Right cardiac atrium (tissue), 5 donors: ENCODE measurements at regions not wholly inside any gene's neighbourhood (a gene's known extent, or its start where the extent isn't known, plus 50 kb on each side); places are given as distances from the start of the nearest gene placed in this dataset.

ENCODE experiments used
- ATAC-seq, 2 donors: fragments of 200-7000 bp; cut with Tn5 transposase; one replicate each; pipeline versions ENCODE4 v1.8.0 to v1.9.1; 2020; ENCODE audit warnings: moderate library complexity in 2 of 2, mild to moderate bottlenecking in 1 of 2
- DNase-seq, 3 donors: peaks; one replicate each; pipeline ENCODE4 v3.0.0-alpha.2; 2020
- H3K27ac ChIP-seq: one replicate; pipeline ENCODE4 v1.5.1; 2013; ENCODE audit warnings: mild to moderate bottlenecking, low read length, control low read depth, moderate library complexity
- H3K27me3 ChIP-seq: one replicate; pipeline ENCODE4 v1.6.1; 2013; ENCODE audit not compliant: control insufficient read depth, insufficient read depth
- H3K4me1 ChIP-seq: one replicate; pipeline ENCODE4 v1.6.1; 2013; ENCODE audit warnings: low read length; ENCODE audit not compliant: control insufficient read depth, insufficient read depth
- H3K4me3 ChIP-seq: one replicate; pipeline ENCODE4 v1.5.1; 2013; ENCODE audit warnings: low read length, control low read depth
- H3K9me3 ChIP-seq: one replicate; pipeline ENCODE4 v1.6.1; 2013; ENCODE audit warnings: low read length; ENCODE audit not compliant: control insufficient read depth
- WGBS: extraction: QIAGEN DNeasy Blood & Tissue Kit; methylation state at CpG from one replicate; pipeline ENCODE4 v1.1.7; 2013; 5-methylcytosine and 5-hydroxymethylcytosine counted together
- intact Hi-C, 4 donors: fragments of 100-400 bp; cut with DNase I; formaldehyde crosslinking; loops; one replicate each; pipeline versions ENCODE4 v1.11.0 to v1.14.0; 2022 to 2023
- donor health status: healthy with polysubstance abuse.
- donor health status: DM: no; HTN: yes; CAD: no.
- donor health status: DM: no; HTN: no; CAD: no.
- donor health status: DM: no; HTN: yes; CAD: no; lungs with severe emphysema.
- donor health status: DM: yes; HTN: yes; CAD: no.

DNA sequence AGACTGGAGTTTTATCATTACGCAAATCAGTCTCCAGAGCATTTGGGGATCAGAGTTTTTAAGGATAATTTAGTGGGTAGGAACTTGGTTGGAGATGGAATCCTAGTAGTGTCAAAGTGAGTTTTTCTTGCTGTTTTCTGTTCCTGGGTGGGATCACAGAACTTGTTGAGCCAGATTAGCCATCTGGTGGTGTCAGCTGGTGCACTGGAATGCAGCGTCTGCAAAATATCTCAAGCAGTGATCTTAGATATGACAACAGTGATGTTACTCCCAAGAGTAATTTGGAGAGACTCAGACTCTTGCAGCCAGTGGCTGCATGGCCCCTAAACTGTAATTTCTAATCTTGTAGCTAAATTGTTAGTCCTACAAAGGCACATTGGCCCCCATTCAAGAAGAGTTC is 1257.8 kb downstream of the MAT2B start:
- Histone ChIP-seq H3K4me3 (no peak overlapping the region), H3K4me1 (no peaks in the 10 kb centered on the region), H3K27me3 (no peaks in the 10 kb centered on the region), H3K9me3 (no peaks in the 10 kb centered on the region), H3K27ac (no peak overlapping the region)
- intact Hi-C loops: no loop called here
- DNase-seq (no peak), ATAC-seq (no peak)
- 69% methylated on average over 2 of the region's 2 CpGs for WGBS

GRCh38 chr5:164772122-164772521 is 1266.7 kb downstream of the MAT2B start:
- no peak for ATAC-seq
- no peak overlapping the region for H3K27ac ChIP-seq
- no peaks in the 10 kb centered on the region for H3K4me1 ChIP-seq
- intact Hi-C loops: no loop called here
- WGBS: 52% methylated on average over 3 of the region's 3 CpGs
- no peak for DNase-seq
- H3K27me3 ChIP-seq: no peaks in the 10 kb centered on the region
- no peaks in the 10 kb centered on the region for H3K9me3 ChIP-seq
- H3K4me3 ChIP-seq: no peak overlapping the region

DNA sequence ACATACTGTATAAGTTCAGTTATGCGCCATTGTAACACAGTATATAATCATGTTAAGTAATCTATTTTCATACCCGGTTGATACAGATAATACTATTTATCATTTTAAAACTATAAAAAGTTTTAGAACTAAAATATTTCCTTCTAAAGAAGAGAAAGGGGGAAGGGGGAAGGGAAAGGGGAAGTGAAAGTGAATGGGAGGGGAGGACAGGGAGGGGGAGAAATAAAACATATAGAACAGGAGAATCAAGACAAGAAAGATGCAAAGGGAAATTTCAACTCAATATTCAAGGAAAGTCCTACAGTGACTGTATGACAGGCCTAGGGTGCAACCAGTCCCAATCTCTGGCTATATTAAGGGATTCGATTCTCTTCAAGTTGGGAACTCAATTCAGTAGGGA is 1278.8 kb downstream of the MAT2B start:
- intact Hi-C loops: no loop called here
- DNase-seq: no peak
- no peak for ATAC-seq
- H3K9me3 ChIP-seq: no peaks in the 10 kb centered on the region
- WGBS: 87% methylated on average over 3 of the region's 3 CpGs
- no peaks in the 10 kb centered on the region for H3K4me1 ChIP-seq
- no peaks in the 10 kb centered on the region for H3K27me3 ChIP-seq
- H3K4me3 ChIP-seq: no peak overlapping the region
- no peak overlapping the region for H3K27ac ChIP-seq

GRCh38 chr5:164798110-164798509 is 1292.7 kb downstream of the MAT2B start:
- DNase-seq (no peak), ATAC-seq (no peak)
- H3K4me1 ChIP-seq: no peaks in the 10 kb centered on the region
- H3K27me3 ChIP-seq: no peaks in the 10 kb centered on the region
- H3K9me3 ChIP-seq: peaks cover 5% of the 10 kb centered on the region
- intact Hi-C loops: no loop called here
- 78% methylated on average over 3 of the region's 3 CpGs for WGBS
- H3K27ac ChIP-seq: no peak overlapping the region
- H3K4me3 ChIP-seq: no peak overlapping the region

- 52% methylated on average over 2 of the region's 2 CpGs for WGBS
- Histone ChIP-seq H3K4me3 (no peak overlapping the region), H3K27me3 (no peaks in the 10 kb centered on the region), H3K27ac (no peak overlapping the region), H3K9me3 (peaks cover 5% of the 10 kb centered on the region), H3K4me1 (no peaks in the 10 kb centered on the region)
- ATAC-seq (no peak), DNase-seq (no peak)
- intact Hi-C loops: no loop called here
Observed at GRCh38 chr5:164799391-164799790, 1294.0 kb downstream of the MAT2B start.

DNA sequence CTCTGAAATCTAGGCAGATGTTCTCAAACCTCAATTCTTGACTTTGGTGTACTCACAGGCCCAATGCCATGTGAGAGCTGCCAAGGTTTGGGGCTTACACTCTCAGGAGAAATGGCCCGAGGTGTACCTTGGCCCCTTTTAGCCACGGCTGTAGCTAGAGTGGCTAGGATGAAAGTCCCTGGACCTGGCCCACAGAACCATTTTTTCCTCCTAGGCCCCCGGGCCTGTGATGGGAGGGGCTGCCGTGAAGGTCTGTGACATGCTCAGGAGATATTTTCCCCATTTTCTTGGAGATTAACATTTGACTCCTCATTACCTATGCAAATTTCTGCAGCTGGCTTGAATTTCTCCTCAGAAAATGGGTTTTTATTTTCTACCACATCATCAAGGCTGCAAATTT is 1296.5 kb downstream of the MAT2B start:
- 83% methylated on average over 4 of the region's 4 CpGs for WGBS
- intact Hi-C loops: no loop called here
- no peak overlapping the region for H3K27ac ChIP-seq
- DNase-seq: no peak
- no peak overlapping the region for H3K4me3 ChIP-seq
- H3K4me1 ChIP-seq: no peaks in the 10 kb centered on the region
- H3K27me3 ChIP-seq: no peaks in the 10 kb centered on the region
- peaks cover 5% of the 10 kb centered on the region for H3K9me3 ChIP-seq
- no peak for ATAC-seq

GRCh38 chr5:164809821-164810220 is 1304.4 kb downstream of the MAT2B start:
- DNase-seq (no peak), ATAC-seq (no peak)
- intact Hi-C loops: no loop called here
- H3K4me3 ChIP-seq: no peak overlapping the region
- no peaks in the 10 kb centered on the region for H3K4me1 ChIP-seq
- H3K27ac ChIP-seq: no peak overlapping the region
- H3K9me3 ChIP-seq: no peaks in the 10 kb centered on the region
- no peaks in the 10 kb centered on the region for H3K27me3 ChIP-seq

DNA sequence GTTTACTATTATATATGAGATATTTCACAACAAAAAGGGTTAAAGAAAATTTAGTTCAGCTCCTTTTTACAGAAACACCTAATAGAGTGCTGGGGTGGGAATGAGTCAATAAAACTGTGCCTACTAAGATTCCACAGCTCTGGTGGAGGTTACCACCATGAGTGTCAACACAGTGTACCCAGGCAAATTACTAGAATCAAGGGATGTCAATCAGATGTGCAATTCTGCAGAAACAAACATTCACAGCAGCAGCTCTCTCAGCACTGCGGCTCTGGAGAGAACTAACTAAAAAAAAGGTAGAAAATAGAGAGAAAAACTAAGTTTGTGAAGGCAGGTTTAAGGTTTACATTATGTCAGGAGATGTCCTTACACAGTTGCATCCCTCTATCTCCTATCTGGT is 1313.0 kb downstream of the MAT2B start:
- Histone ChIP-seq H3K9me3 (no peaks in the 10 kb centered on the region), H3K4me1 (no peaks in the 10 kb centered on the region), H3K27ac (no peak overlapping the region), H3K4me3 (no peak overlapping the region), H3K27me3 (no peaks in the 10 kb centered on the region)
- no peak for ATAC-seq
- 58% methylated on average over 1 of the region's 1 CpG for WGBS
- intact Hi-C loops: no loop called here
- DNase-seq: no peak

DNA sequence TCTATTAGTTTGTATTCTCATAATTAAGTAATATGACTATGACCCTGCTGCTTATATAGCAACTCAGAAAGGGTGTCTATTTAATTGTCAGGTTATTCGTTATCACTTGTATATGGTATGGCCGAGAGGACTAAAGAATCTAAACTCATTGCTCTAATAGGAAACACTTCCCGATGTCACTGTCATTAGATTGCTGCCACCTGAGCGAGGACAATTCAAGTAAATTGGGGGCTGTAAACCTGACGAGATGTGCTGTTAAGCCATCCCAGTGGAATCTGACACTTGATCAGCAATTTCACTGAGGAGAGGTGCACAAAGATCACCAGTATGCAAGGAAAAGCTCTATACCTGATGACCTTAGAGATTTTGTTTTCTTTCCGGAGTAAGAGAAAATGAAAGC is 1319.3 kb downstream of the MAT2B start:
- 66% methylated on average over 6 of the region's 6 CpGs for WGBS
- H3K4me3 ChIP-seq: no peak overlapping the region
- H3K4me1 ChIP-seq: no peaks in the 10 kb centered on the region
- H3K27me3 ChIP-seq: no peaks in the 10 kb centered on the region
- intact Hi-C loops: no loop called here
- ATAC-seq (no peak), DNase-seq (no peak)
- no peaks in the 10 kb centered on the region for H3K9me3 ChIP-seq
- H3K27ac ChIP-seq: no peak overlapping the region

DNA sequence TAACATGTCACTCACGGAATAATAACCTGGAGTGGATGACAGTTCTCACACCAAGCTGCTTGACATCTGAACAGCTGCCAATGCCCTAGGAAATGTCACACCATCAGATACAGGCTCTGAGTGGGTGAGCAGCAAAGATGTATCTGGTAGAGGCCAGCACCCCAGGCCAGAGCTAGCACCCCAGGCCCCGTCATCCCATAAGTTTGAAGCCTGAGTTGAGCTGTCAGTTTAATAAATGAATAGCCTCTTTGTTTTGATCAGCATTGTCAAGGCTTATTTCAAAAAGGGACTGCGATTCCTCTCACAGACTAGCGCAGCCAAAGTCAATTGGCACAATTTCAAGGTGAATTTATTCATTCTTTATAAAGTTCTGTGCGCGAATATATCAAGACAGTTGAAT is 1327.1 kb downstream of the MAT2B start:
- intact Hi-C loops: no loop called here
- H3K9me3 ChIP-seq: no peaks in the 10 kb centered on the region
- DNase-seq (no peak), ATAC-seq (no peak)
- no peak overlapping the region for H3K27ac ChIP-seq
- H3K27me3 ChIP-seq: no peaks in the 10 kb centered on the region
- WGBS: 43% methylated on average over 6 of the region's 6 CpGs
- H3K4me3 ChIP-seq: no peak overlapping the region
- no peaks in the 10 kb centered on the region for H3K4me1 ChIP-seq

- no peak overlapping the region for H3K4me3 ChIP-seq
- H3K9me3 ChIP-seq: no peaks in the 10 kb centered on the region
- no peaks in the 10 kb centered on the region for H3K4me1 ChIP-seq
- no peaks in the 10 kb centered on the region for H3K27me3 ChIP-seq
- ATAC-seq (no peak), DNase-seq (no peak)
- 85% methylated on average over 5 of the region's 5 CpGs for WGBS
- intact Hi-C loops: no loop called here
- no peak overlapping the region for H3K27ac ChIP-seq
Observed at GRCh38 chr5:164844348-164844747, 1338.9 kb downstream of the MAT2B start.

GRCh38 chr5:164860896-164861295 is 1355.5 kb downstream of the MAT2B start:
- DNase-seq: no peak
- WGBS: 86% methylated on average over 2 of the region's 2 CpGs
- Histone ChIP-seq H3K27me3 (no peaks in the 10 kb centered on the region), H3K4me3 (no peak overlapping the region), H3K27ac (no peak overlapping the region), H3K9me3 (no peaks in the 10 kb centered on the region), H3K4me1 (no peaks in the 10 kb centered on the region)
- ATAC-seq: no peak
- intact Hi-C loops: no loop called here
